Neural crest cell (in vitro differentiated cells): ENCODE measurements at regions not wholly inside any gene's neighbourhood (a gene's known extent, or its start where the extent isn't known, plus 50 kb on each side); places are given as distances from the start of the nearest gene placed in this dataset.

ENCODE experiments used
- DNase-seq: peaks from one replicate; pipeline ENCODE4 v3.0.0; 2021; ENCODE audit warnings: low read depth, mixed read lengths, low spot score
- H3K27ac Mint-ChIP-seq: one replicate; pipeline ENCODE4 v1.8.0; 2021; ENCODE audit warnings: mild to moderate bottlenecking, mixed read lengths; ENCODE audit not compliant: unreplicated experiment
- H3K27me3 Mint-ChIP-seq: 2 replicates; pipeline ENCODE4 v1.8.0; 2021; ENCODE audit warnings: low read depth, mild to moderate bottlenecking, mixed read lengths
- H3K36me3 Mint-ChIP-seq: 2 replicates; pipeline ENCODE4 v1.8.0; 2021; ENCODE audit warnings: low read depth, mild to moderate bottlenecking, mixed read lengths
- H3K4me1 Mint-ChIP-seq: 2 replicates; pipeline ENCODE4 v1.8.0; 2021; ENCODE audit warnings: mixed read lengths
- H3K4me3 Mint-ChIP-seq: one replicate; pipeline ENCODE4 v1.8.0; 2021; ENCODE audit warnings: mild to moderate bottlenecking, mixed read lengths
- H3K9me3 Mint-ChIP-seq: 2 replicates; pipeline ENCODE4 v1.8.0; 2021; ENCODE audit warnings: mixed read lengths
- TF ChIP-seq, protein P1 (sequence below): fragments of 200-600 bp; sonication (generic); conservative IDR thresholded peaks from 2 replicates; pipeline ENCODE4 v1.5.0; 2021; ENCODE audit warnings: antibody characterized with exemption, mild to moderate bottlenecking

DNA sequence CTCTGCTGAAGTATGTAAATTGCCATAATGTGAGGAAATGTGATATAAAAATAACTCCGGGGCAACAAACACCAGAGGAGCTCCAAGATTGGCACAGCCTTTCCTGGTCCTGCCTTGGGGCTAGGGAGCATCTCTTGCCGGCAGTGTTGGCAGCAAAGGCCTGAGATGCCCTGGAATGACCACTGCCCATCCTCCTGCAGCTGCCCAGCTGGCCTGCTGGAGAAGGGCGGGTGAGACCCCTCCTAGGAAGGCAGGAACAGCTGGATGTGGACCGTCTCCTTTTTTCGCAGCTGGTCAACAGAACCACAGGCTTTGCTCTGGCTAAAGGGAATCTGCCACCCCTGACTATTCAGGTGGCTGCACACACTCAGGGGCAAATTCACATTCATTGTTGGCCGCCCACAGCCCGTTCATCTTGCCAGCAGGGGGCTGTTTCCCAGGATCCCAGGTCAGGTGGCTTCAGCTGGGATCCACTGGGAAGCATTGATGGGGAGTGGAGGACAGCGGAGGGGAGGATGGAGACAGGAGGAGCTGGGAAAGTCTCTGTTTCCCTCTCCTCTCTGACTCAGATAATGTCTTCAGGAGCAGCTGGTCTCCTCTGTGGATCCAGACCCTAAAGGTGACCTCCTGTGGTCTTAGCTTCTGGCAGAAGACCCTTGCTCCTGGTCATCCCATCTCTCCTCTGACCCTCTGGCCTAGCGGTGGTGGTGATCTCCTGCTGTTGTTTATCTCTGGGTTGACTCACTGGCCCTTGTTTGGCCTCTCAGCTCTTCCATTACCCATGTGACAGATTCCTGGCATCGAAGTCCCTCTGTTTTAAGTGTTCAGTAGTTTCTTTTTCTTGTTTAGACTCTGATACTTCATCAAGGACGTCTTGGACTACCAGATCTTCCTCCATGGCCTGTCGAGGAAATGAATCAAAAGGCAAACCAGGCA lies 336.7 kb downstream of the DHX35 start:
- H3K27me3 Mint-ChIP-seq: peaks cover 2% of the 10 kb centered on the region
- no peaks in the 10 kb centered on the region for H3K9me3 Mint-ChIP-seq
- DNase-seq: no peak
- H3K4me3 Mint-ChIP-seq: no peak overlapping the region
- TF ChIP-seq, protein P1, sequence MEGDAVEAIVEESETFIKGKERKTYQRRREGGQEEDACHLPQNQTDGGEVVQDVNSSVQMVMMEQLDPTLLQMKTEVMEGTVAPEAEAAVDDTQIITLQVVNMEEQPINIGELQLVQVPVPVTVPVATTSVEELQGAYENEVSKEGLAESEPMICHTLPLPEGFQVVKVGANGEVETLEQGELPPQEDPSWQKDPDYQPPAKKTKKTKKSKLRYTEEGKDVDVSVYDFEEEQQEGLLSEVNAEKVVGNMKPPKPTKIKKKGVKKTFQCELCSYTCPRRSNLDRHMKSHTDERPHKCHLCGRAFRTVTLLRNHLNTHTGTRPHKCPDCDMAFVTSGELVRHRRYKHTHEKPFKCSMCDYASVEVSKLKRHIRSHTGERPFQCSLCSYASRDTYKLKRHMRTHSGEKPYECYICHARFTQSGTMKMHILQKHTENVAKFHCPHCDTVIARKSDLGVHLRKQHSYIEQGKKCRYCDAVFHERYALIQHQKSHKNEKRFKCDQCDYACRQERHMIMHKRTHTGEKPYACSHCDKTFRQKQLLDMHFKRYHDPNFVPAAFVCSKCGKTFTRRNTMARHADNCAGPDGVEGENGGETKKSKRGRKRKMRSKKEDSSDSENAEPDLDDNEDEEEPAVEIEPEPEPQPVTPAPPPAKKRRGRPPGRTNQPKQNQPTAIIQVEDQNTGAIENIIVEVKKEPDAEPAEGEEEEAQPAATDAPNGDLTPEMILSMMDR: no peak
- no peaks in the 10 kb centered on the region for H3K36me3 Mint-ChIP-seq
- peak overlapping the region; percentile 7 for H3K27ac Mint-ChIP-seq
- no peaks in the 10 kb centered on the region for H3K4me1 Mint-ChIP-seq

DNA sequence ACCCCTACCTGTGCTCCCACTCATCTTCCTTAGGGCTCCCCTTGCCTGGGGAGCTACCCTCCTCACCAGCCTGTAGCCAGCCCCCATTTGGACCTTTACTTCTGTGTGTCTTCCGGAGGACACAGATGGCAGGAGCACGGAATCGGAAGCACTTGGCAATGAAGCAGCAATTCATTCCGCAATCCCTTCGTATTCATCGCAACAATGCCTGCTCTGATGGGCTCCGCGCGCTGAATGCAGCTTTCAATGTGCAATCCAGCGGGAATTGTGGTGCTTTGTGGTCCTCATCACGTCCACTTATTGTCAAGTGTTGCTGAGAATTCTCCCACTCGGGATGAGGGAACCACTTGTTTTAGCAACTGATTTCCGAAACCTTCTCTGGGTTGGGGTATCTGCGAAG lies 336.0 kb downstream of the DHX35 start:
- TF ChIP-seq, protein P1: no peak
- Mint-ChIP-seq H3K27ac (no peak overlapping the region), H3K4me1 (no peaks in the 10 kb centered on the region), H3K4me3 (no peak overlapping the region), H3K36me3 (no peaks in the 10 kb centered on the region), H3K27me3 (peaks cover 2% of the 10 kb centered on the region), H3K9me3 (no peaks in the 10 kb centered on the region)
- DNase-seq: no peak

DNA sequence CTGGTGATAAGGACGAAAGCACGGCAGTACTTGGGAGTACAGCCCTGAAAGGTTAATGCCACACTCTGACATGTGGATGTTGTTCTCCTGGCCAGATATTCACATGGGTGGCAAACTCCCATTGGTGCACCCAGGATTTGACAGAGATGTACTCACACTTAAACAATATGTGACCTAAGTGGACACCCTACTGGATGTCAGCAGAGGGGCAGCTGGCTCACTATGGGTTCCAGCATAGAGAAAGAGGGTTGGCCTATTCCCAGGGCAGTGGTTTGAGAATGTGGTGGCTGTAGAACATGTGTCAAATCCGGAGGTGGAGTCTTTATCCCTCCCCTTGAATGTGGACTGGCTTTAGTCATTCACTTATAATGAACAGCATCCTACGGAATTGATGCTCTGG lies 333.2 kb downstream of the DHX35 start:
- DNase-seq: no peak
- Mint-ChIP-seq H3K9me3 (no peaks in the 10 kb centered on the region), H3K27me3 (peaks cover 4% of the 10 kb centered on the region), H3K4me1 (no peaks in the 10 kb centered on the region), H3K36me3 (no peaks in the 10 kb centered on the region), H3K27ac (no peak overlapping the region), H3K4me3 (no peak overlapping the region)
- TF ChIP-seq, protein P1: no peak

DNA sequence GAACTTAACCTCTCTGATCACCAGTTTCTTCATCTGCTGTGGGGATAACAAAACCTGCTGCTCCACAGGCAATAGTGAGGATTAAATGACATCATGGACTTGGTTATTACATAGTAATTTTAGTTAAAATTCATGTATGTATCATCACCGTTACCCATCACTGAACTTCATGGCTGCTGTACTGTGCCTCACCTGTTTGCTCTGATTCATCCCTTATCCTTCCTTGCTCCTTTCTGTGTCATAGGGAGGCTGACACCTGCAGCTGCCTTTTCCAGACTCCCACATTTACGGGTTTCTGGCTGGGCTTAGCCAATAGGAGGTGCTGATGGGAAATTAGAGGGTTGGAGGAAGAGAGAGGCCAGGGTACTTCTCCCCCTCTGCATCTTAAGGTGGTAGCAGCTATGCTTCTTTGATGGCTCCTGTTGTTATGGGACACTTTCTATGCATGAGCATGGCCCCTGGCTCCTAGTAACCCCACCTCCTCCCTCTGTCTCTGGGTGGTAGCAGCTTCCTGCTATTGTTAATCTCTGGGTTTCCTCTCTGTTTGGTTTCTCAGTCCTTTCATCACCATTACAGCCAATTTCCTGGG lies 332.1 kb downstream of the DHX35 start:
- TF ChIP-seq, protein P1: no peak
- no peak overlapping the region for H3K27ac Mint-ChIP-seq
- DNase-seq: no peak
- no peaks in the 10 kb centered on the region for H3K36me3 Mint-ChIP-seq
- peaks cover 4% of the 10 kb centered on the region for H3K27me3 Mint-ChIP-seq
- H3K4me1 Mint-ChIP-seq: no peaks in the 10 kb centered on the region
- H3K4me3 Mint-ChIP-seq: no peak overlapping the region
- peaks cover under 1% of the 10 kb centered on the region for H3K9me3 Mint-ChIP-seq

DNA sequence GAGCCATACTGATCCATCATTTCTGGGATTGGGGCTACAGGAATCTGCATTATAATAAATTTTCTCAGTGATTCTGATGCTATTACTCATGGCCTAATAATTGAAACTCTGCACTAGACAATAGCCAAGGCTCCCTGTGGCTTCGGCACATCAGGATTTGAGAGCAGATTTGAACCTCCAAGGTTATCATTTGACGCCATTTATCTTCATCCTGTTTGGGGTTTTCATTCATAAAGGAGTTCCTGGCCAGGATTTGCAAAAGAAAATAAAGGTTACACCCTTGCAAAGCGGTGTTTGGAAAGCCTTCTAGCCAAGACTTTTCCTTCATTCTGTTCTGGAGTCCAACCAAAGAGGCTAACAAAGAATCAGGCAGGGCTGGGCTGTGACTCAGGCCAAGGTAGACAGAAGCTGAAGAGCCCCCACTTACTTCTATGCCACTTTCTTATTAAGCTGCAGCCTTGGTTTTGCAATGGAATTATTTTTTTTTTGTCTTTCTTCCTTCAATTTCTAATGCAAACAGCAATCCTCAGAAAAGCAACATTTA lies 330.1 kb downstream of the DHX35 start:
- H3K4me3 Mint-ChIP-seq: no peak overlapping the region
- peaks cover 7% of the 10 kb centered on the region for H3K9me3 Mint-ChIP-seq
- peaks cover 3% of the 10 kb centered on the region for H3K27me3 Mint-ChIP-seq
- no peaks in the 10 kb centered on the region for H3K4me1 Mint-ChIP-seq
- peaks cover 5% of the 10 kb centered on the region for H3K36me3 Mint-ChIP-seq
- H3K27ac Mint-ChIP-seq: no peak overlapping the region
- no peak for DNase-seq
- TF ChIP-seq, protein P1: no peak
